ENCODE measurements at regions not wholly inside any gene's neighbourhood (a gene's known extent, or its start where the extent isn't known, plus 50 kb on each side); places are given as distances from the start of the nearest gene placed in this dataset.
A peak's percentile ranks its signal among the peaks of the same experiment; 100 is the strongest.

GRCh38 chr18:60667016-60667415 is 294.4 kb upstream of the MC4R start:
- no peak overlapping the region for H3K27ac Mint-ChIP-seq
- peaks cover 2% of the 10 kb centered on the region for H3K9me3 Mint-ChIP-seq

GRCh38 chr18:60668583-60668982 is 296.0 kb upstream of the MC4R start:
- Mint-ChIP-seq H3K27ac (no peak overlapping the region), H3K9me3 (peaks cover 2% of the 10 kb centered on the region), H3K36me3 (no peaks in the 10 kb centered on the region), H3K4me1 (no peaks in the 10 kb centered on the region), H3K4me3 (no peak overlapping the region)
- ATAC-seq (no peak), DNase-seq (ENCODE audit: low spot score in 2 of 2) (no peak)

More at GRCh38 chr18:60667016-60667415, 294.4 kb upstream of the MC4R start:
- ATAC-seq (no peak), DNase-seq (ENCODE audit: low spot score in 2 of 2) (no peak)
- H3K4me1 Mint-ChIP-seq, result no peaks in the 10 kb centered on the region
- no peak overlapping the region for H3K4me3 Mint-ChIP-seq
- H3K36me3 Mint-ChIP-seq, result no peaks in the 10 kb centered on the region

- no peak for ATAC-seq
- Mint-ChIP-seq H3K36me3 (no peaks in the 10 kb centered on the region), H3K9me3 (peaks cover 2% of the 10 kb centered on the region), H3K27ac (no peak overlapping the region), H3K4me3 (no peak overlapping the region), H3K4me1 (no peaks in the 10 kb centered on the region)
- no peak for DNase-seq (ENCODE audit: low spot score in 2 of 2)
These were observed 297.4 kb upstream of the MC4R start for GRCh38 chr18:60669938-60670337.

- ATAC-seq, result no peak
- Mint-ChIP-seq H3K4me1 (no peaks in the 10 kb centered on the region), H3K27ac (no peak overlapping the region), H3K9me3 (peaks cover 2% of the 10 kb centered on the region), H3K36me3 (no peaks in the 10 kb centered on the region), H3K4me3 (no peak overlapping the region)
- no peak for DNase-seq (ENCODE audit: low spot score in 2 of 2)
These were observed 298.4 kb upstream of the MC4R start for GRCh38 chr18:60671021-60671420.

- Mint-ChIP-seq H3K4me1 (no peaks in the 10 kb centered on the region), H3K4me3 (no peak overlapping the region), H3K36me3 (no peaks in the 10 kb centered on the region), H3K9me3 (peaks cover 2% of the 10 kb centered on the region), H3K27ac (no peak overlapping the region)
- no peak for DNase-seq (ENCODE audit: low spot score in 2 of 2)
- no peak for ATAC-seq
These were observed 302.6 kb upstream of the MC4R start for GRCh38 chr18:60675126-60675525.

- Mint-ChIP-seq H3K4me1 (no peaks in the 10 kb centered on the region), H3K36me3 (no peaks in the 10 kb centered on the region), H3K27ac (no peak overlapping the region), H3K9me3 (peaks cover 6% of the 10 kb centered on the region), H3K4me3 (no peak overlapping the region)
- ATAC-seq (no peak), DNase-seq (ENCODE audit: low spot score in 2 of 2) (no peak)
These were observed 303.2 kb upstream of the MC4R start for GRCh38 chr18:60675801-60676200.

GRCh38 chr18:60676815-60677214 is 304.2 kb upstream of the MC4R start:
- DNase-seq (ENCODE audit: low spot score in 2 of 2) (no peak), ATAC-seq (no peak)
- H3K9me3 Mint-ChIP-seq, result peaks cover 8% of the 10 kb centered on the region
- no peaks in the 10 kb centered on the region for H3K4me1 Mint-ChIP-seq
- H3K27ac Mint-ChIP-seq, result no peak overlapping the region
- no peak overlapping the region for H3K4me3 Mint-ChIP-seq
- no peaks in the 10 kb centered on the region for H3K36me3 Mint-ChIP-seq

GRCh38 chr18:60684843-60685513 is 312.4 kb upstream of the MC4R start:
- H3K4me3 Mint-ChIP-seq, result no peak overlapping the region
- DNase-seq (ENCODE audit: low spot score in 2 of 2) (no peak), ATAC-seq (no peak)
- H3K36me3 Mint-ChIP-seq, result no peaks in the 10 kb centered on the region
- peaks cover 8% of the 10 kb centered on the region for H3K9me3 Mint-ChIP-seq
- no peaks in the 10 kb centered on the region for H3K4me1 Mint-ChIP-seq
- H3K27ac Mint-ChIP-seq, result no peak overlapping the region

GRCh38 chr18:60686142-60686541 is 313.6 kb upstream of the MC4R start:
- H3K4me3 Mint-ChIP-seq, result no peak overlapping the region
- H3K36me3 Mint-ChIP-seq, result no peaks in the 10 kb centered on the region
- no peak for DNase-seq (ENCODE audit: low spot score in 2 of 2)
- no peak overlapping the region for H3K27ac Mint-ChIP-seq
- peaks cover 4% of the 10 kb centered on the region for H3K9me3 Mint-ChIP-seq
- no peaks in the 10 kb centered on the region for H3K4me1 Mint-ChIP-seq
- ATAC-seq, result no peak

- no peak for DNase-seq (ENCODE audit: low spot score in 2 of 2)
- Mint-ChIP-seq H3K9me3 (peaks cover 5% of the 10 kb centered on the region), H3K27ac (no peak overlapping the region), H3K4me1 (no peaks in the 10 kb centered on the region), H3K36me3 (no peaks in the 10 kb centered on the region), H3K4me3 (no peak overlapping the region)
- ATAC-seq, result no peak
These were observed 318.5 kb upstream of the MC4R start for GRCh38 chr18:60691061-60691460.

GRCh38 chr18:60693426-60693825 is 320.9 kb upstream of the MC4R start:
- H3K4me3 Mint-ChIP-seq, result no peak overlapping the region
- H3K9me3 Mint-ChIP-seq, result peaks cover 10% of the 10 kb centered on the region
- H3K27ac Mint-ChIP-seq, result no peak overlapping the region
- no peaks in the 10 kb centered on the region for H3K4me1 Mint-ChIP-seq
- no peak for ATAC-seq
- no peak for DNase-seq (ENCODE audit: low spot score in 2 of 2)
- H3K36me3 Mint-ChIP-seq, result no peaks in the 10 kb centered on the region

GRCh38 chr18:60698901-60699300 is 326.3 kb upstream of the MC4R start:
- H3K4me3 Mint-ChIP-seq, result no peak overlapping the region
- H3K9me3 Mint-ChIP-seq, result peaks cover 17% of the 10 kb centered on the region
- no peak for DNase-seq (ENCODE audit: low spot score in 2 of 2)
- no peaks in the 10 kb centered on the region for H3K4me1 Mint-ChIP-seq
- H3K36me3 Mint-ChIP-seq, result no peaks in the 10 kb centered on the region
- no peak overlapping the region for H3K27ac Mint-ChIP-seq
- ATAC-seq, result no peak

GRCh38 chr18:60722742-60723141 is 350.2 kb upstream of the MC4R start:
- H3K27ac Mint-ChIP-seq, result no peak overlapping the region
- no peaks in the 10 kb centered on the region for H3K4me1 Mint-ChIP-seq
- H3K9me3 Mint-ChIP-seq, result peaks cover 17% of the 10 kb centered on the region
- ATAC-seq (no peak), DNase-seq (ENCODE audit: low spot score in 2 of 2) (no peak)
- no peak overlapping the region for H3K4me3 Mint-ChIP-seq
- H3K36me3 Mint-ChIP-seq, result no peaks in the 10 kb centered on the region

GRCh38 chr18:60732143-60732542 is 359.6 kb upstream of the MC4R start:
- DNase-seq (ENCODE audit: low spot score in 2 of 2), result no peak
- Mint-ChIP-seq H3K9me3 (peaks cover 10% of the 10 kb centered on the region), H3K4me3 (no peak overlapping the region), H3K36me3 (no peaks in the 10 kb centered on the region), H3K27ac (no peak overlapping the region), H3K4me1 (no peaks in the 10 kb centered on the region)
- no peak for ATAC-seq

- Mint-ChIP-seq H3K9me3 (peaks cover 4% of the 10 kb centered on the region), H3K4me3 (no peak overlapping the region), H3K4me1 (no peaks in the 10 kb centered on the region), H3K36me3 (no peaks in the 10 kb centered on the region), H3K27ac (no peak overlapping the region)
- ATAC-seq, result no peak
- DNase-seq (ENCODE audit: low spot score in 2 of 2), result no peak
These were observed 366.6 kb upstream of the MC4R start for GRCh38 chr18:60739212-60739611.

- ATAC-seq (peak; percentile 24), DNase-seq (ENCODE audit: low spot score in 2 of 2) (no peak)
- no peaks in the 10 kb centered on the region for H3K36me3 Mint-ChIP-seq
- H3K4me1 Mint-ChIP-seq, result no peaks in the 10 kb centered on the region
- no peak overlapping the region for H3K4me3 Mint-ChIP-seq
- H3K27ac Mint-ChIP-seq, result no peak overlapping the region
- peaks cover 2% of the 10 kb centered on the region for H3K9me3 Mint-ChIP-seq
These were observed 367.7 kb upstream of the MC4R start for GRCh38 chr18:60740313-60740712.

GRCh38 chr18:60746491-60746890 is 373.9 kb upstream of the MC4R start:
- H3K9me3 Mint-ChIP-seq, result peaks cover 6% of the 10 kb centered on the region
- H3K4me1 Mint-ChIP-seq, result no peaks in the 10 kb centered on the region
- DNase-seq (ENCODE audit: low spot score in 2 of 2), result no peak
- no peak overlapping the region for H3K4me3 Mint-ChIP-seq
- no peak for ATAC-seq
- no peak overlapping the region for H3K27ac Mint-ChIP-seq
- H3K36me3 Mint-ChIP-seq, result no peaks in the 10 kb centered on the region

All from stimulated activated effector memory CD8-positive, alpha-beta T cell treated with anti-CD3 and anti-CD28 coated beads, Interleukin-12 subunit alpha, Interleukin-12 subunit beta, amount 100 ng/mL, for 72 hours (primary cell).